Ascending aorta (tissue), 2 donors: ENCODE measurements at regions not wholly inside any gene's neighbourhood (a gene's known extent, or its start where the extent isn't known, plus 50 kb on each side); places are given as distances from the start of the nearest gene placed in this dataset.

Experiments
- DNase-seq, 2 donors: peaks; one replicate each; pipeline ENCODE4 v3.0.0-alpha.2; 2019; ENCODE audit warnings: low spot score in 2 of 2
- H3K27ac ChIP-seq, 2 donors: fragments of 200-600 bp; sonication (generic); one replicate each; pipeline ENCODE4 v1.5.1; 2016 to 2017; ENCODE audit warnings: mild to moderate bottlenecking in 1 of 2
- H3K27me3 ChIP-seq: fragments of 200-600 bp; sonication (generic); one replicate; pipeline ENCODE4 v1.5.1; 2017
- H3K36me3 ChIP-seq, 2 donors: fragments of 200-600 bp; sonication (generic); one replicate each; pipeline ENCODE4 v1.5.1; 2016
- H3K4me1 ChIP-seq, 2 donors: fragments of 200-600 bp; sonication (generic); one replicate each; pipeline ENCODE4 v1.5.1; 2016 to 2017; ENCODE audit warnings: mild to moderate bottlenecking in 1 of 2
- H3K4me3 ChIP-seq, 2 donors: fragments of 200-600 bp; sonication (generic); one replicate each; pipeline ENCODE4 v1.5.1; 2016 to 2017; ENCODE audit warnings: mild to moderate bottlenecking in 1 of 2
- H3K9me3 ChIP-seq, 2 donors: fragments of 200-600 bp; sonication (generic); one replicate each; pipeline ENCODE4 v1.5.1; 2016
- CTCF ChIP-seq, 3 experiments: fragments of 200-600 bp in 2 of 3; fragments of 450-650 bp in 1 of 3; sonication (generic) in 2 of 3; IDR thresholded peaks; one replicate each; pipeline ENCODE4 v1.5.1; 2016 to 2019; ENCODE audit warnings: antibody characterized with exemption in 3 of 3, mild to moderate bottlenecking in 1 of 3, moderate library complexity in 1 of 3
- intact Hi-C: fragments of 100-400 bp; cut with DNase I; formaldehyde crosslinking; loops from one replicate; pipeline ENCODE4 v1.15.1; 2023

- Histone ChIP-seq H3K36me3 (no peaks in the 10 kb centered on the region), H3K27me3 (no peaks in the 10 kb centered on the region), H3K4me1 (no peaks in the 10 kb centered on the region), H3K4me3 (no peak overlapping the region), H3K27ac (no peak overlapping the region), H3K9me3 (no peaks in the 10 kb centered on the region)
- DNase-seq: no peak
- no peak for TF ChIP-seq CTCF (IDR thresholded peaks at IDR 0.05)
- intact Hi-C loops: no loop called here
Measured at GRCh38 chr1:82752046-82752445, 951.3 kb downstream of the ADGRL2 start.

DNA sequence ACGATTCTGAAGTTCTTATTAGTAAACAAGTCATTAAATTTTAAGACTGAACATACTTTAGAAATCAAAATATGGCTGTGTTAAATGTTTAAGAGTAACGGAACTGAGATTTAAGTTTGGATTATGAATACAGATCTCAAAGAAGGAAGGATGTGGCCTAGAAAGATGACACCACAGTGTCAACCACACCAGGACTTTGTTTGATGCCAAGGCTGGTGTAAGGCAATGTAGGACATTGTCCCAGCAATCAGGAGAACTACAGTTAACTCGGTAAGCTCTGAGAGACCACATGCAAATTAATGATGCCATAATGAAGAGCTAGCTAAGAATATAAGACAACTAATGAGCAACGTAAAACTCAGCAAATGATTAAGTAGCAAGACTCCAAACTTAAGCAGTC, 932.9 kb downstream of the ADGRL2 start:
- no peak for TF ChIP-seq CTCF (IDR thresholded peaks at IDR 0.05)
- no peak for DNase-seq
- Histone ChIP-seq H3K27ac (no peak overlapping the region), H3K36me3 (no peaks in the 10 kb centered on the region), H3K9me3 (peaks cover 0 to 10% of the 10 kb centered on the region in 2 donors), H3K4me1 (no peaks in the 10 kb centered on the region), H3K27me3 (no peaks in the 10 kb centered on the region), H3K4me3 (no peak overlapping the region)
- intact Hi-C loops: no loop called here

- DNase-seq: no peak
- no peak overlapping the region for H3K4me3 ChIP-seq
- intact Hi-C loops: no loop called here
- peaks cover 0 to 10% of the 10 kb centered on the region in 2 donors for H3K9me3 ChIP-seq
- no peaks in the 10 kb centered on the region for H3K4me1 ChIP-seq
- H3K36me3 ChIP-seq: no peaks in the 10 kb centered on the region
- no peak for TF ChIP-seq CTCF (IDR thresholded peaks at IDR 0.05)
- H3K27me3 ChIP-seq: no peaks in the 10 kb centered on the region
- H3K27ac ChIP-seq: no peak overlapping the region
Measured at GRCh38 chr1:82731216-82731615, 930.5 kb downstream of the ADGRL2 start.

DNA sequence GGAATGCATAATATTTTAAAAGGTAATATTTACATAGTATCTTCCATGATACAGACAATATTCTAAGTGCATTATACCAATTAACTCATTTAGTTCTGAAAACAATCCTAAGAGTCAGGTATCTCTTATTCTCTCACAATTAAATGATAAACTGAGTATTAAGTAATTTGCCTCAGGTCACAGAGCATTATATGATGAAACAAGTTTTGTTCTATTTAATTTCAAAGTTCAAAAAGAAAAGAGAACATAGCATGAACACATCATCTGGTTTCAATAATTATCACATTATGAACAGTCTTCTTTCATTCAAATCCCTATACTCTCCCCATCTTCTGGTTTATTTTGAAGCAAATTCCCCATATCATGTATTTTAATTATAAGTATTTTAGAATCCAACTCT, 927.5 kb downstream of the ADGRL2 start:
- H3K27ac ChIP-seq: no peak overlapping the region
- H3K4me1 ChIP-seq: no peaks in the 10 kb centered on the region
- intact Hi-C loops: no loop called here
- H3K4me3 ChIP-seq: no peak overlapping the region
- no peaks in the 10 kb centered on the region for H3K27me3 ChIP-seq
- no peaks in the 10 kb centered on the region for H3K36me3 ChIP-seq
- TF ChIP-seq CTCF (IDR thresholded peaks at IDR 0.05): no peak
- H3K9me3 ChIP-seq: peaks cover 0 to 10% of the 10 kb centered on the region in 2 donors
- no peak for DNase-seq

DNA sequence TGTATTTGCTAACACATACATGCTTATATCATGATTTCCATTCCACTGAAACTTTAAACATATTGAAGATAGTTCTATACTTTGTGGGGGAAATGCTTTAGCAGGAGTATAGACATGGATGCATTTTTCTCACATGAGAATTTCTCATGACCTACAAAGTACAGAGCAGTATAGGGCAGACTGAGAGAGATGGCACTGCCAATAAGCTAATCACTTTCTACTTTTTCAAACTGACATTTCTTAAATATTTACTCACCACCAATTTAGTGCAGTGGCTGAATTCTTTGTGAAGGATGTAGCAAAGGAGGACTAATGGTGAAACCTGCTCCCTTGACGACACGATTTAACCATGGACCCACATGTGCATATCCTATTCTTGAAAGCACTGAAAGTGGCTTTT, 923.5 kb downstream of the ADGRL2 start:
- Histone ChIP-seq H3K36me3 (no peaks in the 10 kb centered on the region), H3K27ac (no peak overlapping the region), H3K27me3 (no peaks in the 10 kb centered on the region), H3K4me1 (no peaks in the 10 kb centered on the region), H3K9me3 (peaks cover 0 to 10% of the 10 kb centered on the region in 2 donors), H3K4me3 (no peak overlapping the region)
- DNase-seq: no peak
- no peak for TF ChIP-seq CTCF (IDR thresholded peaks at IDR 0.05)
- intact Hi-C loops: no loop called here

DNA sequence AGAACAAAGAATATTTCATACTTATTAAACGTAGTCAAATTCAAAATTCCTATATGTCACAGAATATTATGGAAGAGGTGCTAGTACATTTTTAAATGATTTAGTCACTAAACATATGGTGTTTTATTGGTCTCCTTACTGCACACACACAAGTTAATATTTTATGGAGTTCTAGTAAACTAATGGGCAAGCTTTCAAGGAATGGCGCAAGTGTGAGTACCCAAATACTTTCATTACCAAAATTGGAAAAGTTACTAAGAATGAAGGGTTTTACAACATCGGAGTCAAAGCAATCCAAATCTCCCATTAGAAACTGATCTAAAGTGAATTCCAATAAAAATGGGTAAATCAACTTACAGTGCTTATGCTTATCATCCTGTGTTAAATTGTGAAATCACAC, 921.9 kb downstream of the ADGRL2 start:
- Histone ChIP-seq H3K4me3 (no peak overlapping the region), H3K4me1 (no peaks in the 10 kb centered on the region), H3K36me3 (no peaks in the 10 kb centered on the region), H3K27me3 (no peaks in the 10 kb centered on the region), H3K27ac (no peak overlapping the region), H3K9me3 (peaks cover 0 to 10% of the 10 kb centered on the region in 2 donors)
- TF ChIP-seq CTCF (IDR thresholded peaks at IDR 0.05): no peak
- intact Hi-C loops: no loop called here
- no peak for DNase-seq
